ENCODE measurements at regions not wholly inside any gene's neighbourhood (a gene's known extent, or its start where the extent isn't known, plus 50 kb on each side); places are given as distances from the start of the nearest gene placed in this dataset.

- TF ChIP-seq POLR2A (IDR thresholded peaks at IDR 0.05; ENCODE audit: low read depth, low read length) (no peak), POLR2AphosphoS5 (IDR thresholded peaks at IDR 0.05; ENCODE audit: low read depth, low read length) (no peak), SPI1 (IDR thresholded peaks at IDR 0.05; ENCODE audit: low read depth, low read length) (no peak), TAF1 (IDR thresholded peaks at IDR 0.05; ENCODE audit: low read depth, low read length) (no peak), PAX5 (IDR thresholded peaks at IDR 0.05; ENCODE audit: insufficient read depth, low read length, severe bottlenecking) (no peak)
Observed at GRCh38 chr15:94917068-94917467, 685.7 kb downstream of the MCTP2 start.

All from GM12891 (cell line).